Activated naive CD8-positive, alpha-beta T cell treated with anti-CD3 and anti-CD28 coated beads, Interleukin-2, amount 10 ng/mL, durations not matched to agents 7 days and 5 days (primary cell): ENCODE measurements at regions not wholly inside any gene's neighbourhood (a gene's known extent, or its start where the extent isn't known, plus 50 kb on each side); places are given as distances from the start of the nearest gene placed in this dataset.

ENCODE experiments used
- ATAC-seq: fragments of 150-1000 bp; cut with Tn5 transposase; one replicate; pipeline ENCODE4 v1.10.0; 2021; ENCODE audit warnings: low read depth, moderate library complexity
- POLR2A ChIA-PET: fragments of 350-600 bp; sonication (Branson Sonifier 250); formaldehyde crosslinking; loops from one replicate; lab custom pipeline; 2021; ENCODE audit warnings: antibody characterized with exemption; lab: Charles Lee
- DNase-seq: peaks from one replicate; pipeline ENCODE4 v3.0.0; 2021
- H3K27ac Mint-ChIP-seq: one replicate; pipeline ENCODE4 v1.8.0; 2022; ENCODE audit warnings: mild to moderate bottlenecking, mixed read lengths
- H3K27me3 Mint-ChIP-seq: one replicate; pipeline ENCODE4 v1.8.0; 2022; ENCODE audit warnings: mild to moderate bottlenecking, moderate library complexity, mixed read lengths
- H3K36me3 Mint-ChIP-seq: one replicate; pipeline ENCODE4 v1.8.0; 2021; ENCODE audit warnings: mild to moderate bottlenecking, mixed read lengths
- H3K4me1 Mint-ChIP-seq: one replicate; pipeline ENCODE4 v1.8.0; 2021; ENCODE audit warnings: mixed read lengths
- H3K4me3 Mint-ChIP-seq: one replicate; pipeline ENCODE4 v1.8.0; 2022; ENCODE audit warnings: mild to moderate bottlenecking, moderate library complexity, mixed read lengths
- H3K9me3 Mint-ChIP-seq: one replicate; pipeline ENCODE4 v1.8.0; 2021; ENCODE audit warnings: mixed read lengths

DNA sequence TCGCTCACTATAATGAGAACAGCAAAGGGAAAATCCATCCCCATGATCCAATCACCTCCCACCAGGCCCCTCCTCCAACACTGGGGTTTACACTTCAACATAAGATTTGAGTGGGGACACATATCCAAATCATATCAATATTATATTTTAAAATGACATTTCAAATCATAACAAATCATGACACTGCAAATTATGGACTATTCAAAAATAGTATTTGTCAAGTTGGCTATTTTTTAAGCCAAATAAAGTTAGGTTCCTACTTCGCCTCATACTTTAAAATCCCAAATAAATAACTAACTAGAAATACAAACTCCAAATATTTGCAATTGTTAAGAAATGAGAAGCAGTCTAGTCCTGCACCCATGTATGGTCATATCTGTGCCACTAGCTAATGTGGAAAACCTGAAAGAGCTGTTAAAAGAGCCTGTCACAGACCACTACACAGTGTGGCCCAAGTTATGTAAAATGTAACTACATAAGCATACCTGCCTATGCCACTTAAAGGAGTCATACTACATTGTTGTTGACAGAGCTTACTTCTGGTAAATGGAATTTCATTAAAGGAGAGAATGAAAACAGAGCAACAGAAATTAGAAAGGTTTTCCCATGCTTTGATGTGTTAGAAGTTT lies 334.7 kb upstream of the GULP1 start:
- H3K27ac Mint-ChIP-seq, result no peak overlapping the region
- no peak for DNase-seq
- POLR2A ChIA-PET, result no interaction called here
- peaks cover 7% of the 10 kb centered on the region for H3K9me3 Mint-ChIP-seq
- no peak overlapping the region for H3K4me3 Mint-ChIP-seq
- H3K36me3 Mint-ChIP-seq, result no peaks in the 10 kb centered on the region
- peaks cover 9% of the 10 kb centered on the region for H3K4me1 Mint-ChIP-seq
- no peak for ATAC-seq
- H3K27me3 Mint-ChIP-seq, result peaks cover 2% of the 10 kb centered on the region

DNA sequence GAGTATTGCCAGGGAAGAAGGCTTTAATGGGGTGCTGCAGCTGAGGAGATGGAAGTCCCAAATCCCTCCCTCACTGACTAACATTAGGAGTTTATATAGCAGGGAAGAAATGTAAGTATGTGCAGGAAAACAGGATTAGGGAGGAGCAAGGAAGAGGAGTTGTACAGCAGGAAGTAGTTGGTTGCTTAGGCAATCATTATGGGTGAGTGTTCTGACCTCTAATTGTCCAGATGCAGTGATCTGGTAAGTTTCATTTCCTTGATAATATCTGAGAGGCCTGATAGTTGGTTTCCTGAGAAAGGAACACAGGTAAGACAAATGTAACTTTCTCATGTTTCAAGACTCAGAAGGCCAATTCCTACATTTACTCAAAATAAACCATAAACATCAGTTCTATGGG lies 331.9 kb upstream of the GULP1 start:
- H3K4me3 Mint-ChIP-seq, result no peak overlapping the region
- peaks cover 2% of the 10 kb centered on the region for H3K27me3 Mint-ChIP-seq
- peaks cover 2% of the 10 kb centered on the region for H3K9me3 Mint-ChIP-seq
- POLR2A ChIA-PET, result no interaction called here
- no peaks in the 10 kb centered on the region for H3K36me3 Mint-ChIP-seq
- no peak overlapping the region for H3K27ac Mint-ChIP-seq
- ATAC-seq, result no peak
- DNase-seq, result no peak
- H3K4me1 Mint-ChIP-seq, result peaks cover 9% of the 10 kb centered on the region

DNA sequence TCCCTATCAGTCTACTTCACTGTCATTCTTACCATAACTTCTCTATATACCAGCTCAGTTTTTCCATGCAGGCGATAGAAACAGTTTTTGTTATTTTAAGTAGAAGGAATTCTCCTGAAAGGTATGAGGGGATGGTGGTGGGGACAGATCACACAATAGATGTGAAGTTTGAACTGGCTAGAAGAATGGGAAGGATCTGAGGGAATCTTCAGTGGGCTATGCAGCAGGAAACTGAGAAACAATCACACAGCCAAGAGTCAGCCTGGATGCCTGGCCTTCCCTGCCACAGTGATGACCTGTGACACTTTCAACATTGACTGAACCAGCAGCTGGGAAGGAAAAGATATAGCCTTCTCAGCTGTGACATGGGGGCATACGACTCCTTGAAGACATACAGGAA lies 329.1 kb upstream of the GULP1 start:
- no peak overlapping the region for H3K27ac Mint-ChIP-seq
- H3K4me1 Mint-ChIP-seq, result peaks cover 9% of the 10 kb centered on the region
- H3K27me3 Mint-ChIP-seq, result no peaks in the 10 kb centered on the region
- DNase-seq (no peak), ATAC-seq (no peak)
- no peak overlapping the region for H3K4me3 Mint-ChIP-seq
- no peaks in the 10 kb centered on the region for H3K36me3 Mint-ChIP-seq
- POLR2A ChIA-PET, result no interaction called here
- H3K9me3 Mint-ChIP-seq, result peaks cover 2% of the 10 kb centered on the region

DNA sequence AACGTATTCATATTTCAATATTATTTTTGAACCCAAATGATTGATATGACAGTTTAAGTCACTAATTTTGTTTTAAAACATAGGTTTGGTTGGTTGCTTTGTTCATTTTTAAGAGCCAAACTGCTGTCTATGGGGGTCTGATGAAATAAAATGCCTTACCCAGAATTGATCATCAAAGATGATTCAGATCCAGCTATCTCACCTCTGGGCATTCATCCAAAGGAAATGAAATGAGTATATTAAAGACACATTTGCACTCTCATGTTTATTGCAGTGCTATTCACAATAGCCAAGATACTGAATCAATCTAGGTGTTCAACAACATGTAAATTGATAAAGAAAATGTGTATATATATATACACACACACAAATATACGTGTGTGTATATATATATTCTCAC lies 326.9 kb upstream of the GULP1 start:
- DNase-seq (no peak), ATAC-seq (no peak)
- H3K9me3 Mint-ChIP-seq, result peaks cover under 1% of the 10 kb centered on the region
- no peaks in the 10 kb centered on the region for H3K36me3 Mint-ChIP-seq
- no peak overlapping the region for H3K4me3 Mint-ChIP-seq
- peaks cover 7% of the 10 kb centered on the region for H3K4me1 Mint-ChIP-seq
- POLR2A ChIA-PET, result no interaction called here
- no peak overlapping the region for H3K27ac Mint-ChIP-seq
- H3K27me3 Mint-ChIP-seq, result no peaks in the 10 kb centered on the region

DNA sequence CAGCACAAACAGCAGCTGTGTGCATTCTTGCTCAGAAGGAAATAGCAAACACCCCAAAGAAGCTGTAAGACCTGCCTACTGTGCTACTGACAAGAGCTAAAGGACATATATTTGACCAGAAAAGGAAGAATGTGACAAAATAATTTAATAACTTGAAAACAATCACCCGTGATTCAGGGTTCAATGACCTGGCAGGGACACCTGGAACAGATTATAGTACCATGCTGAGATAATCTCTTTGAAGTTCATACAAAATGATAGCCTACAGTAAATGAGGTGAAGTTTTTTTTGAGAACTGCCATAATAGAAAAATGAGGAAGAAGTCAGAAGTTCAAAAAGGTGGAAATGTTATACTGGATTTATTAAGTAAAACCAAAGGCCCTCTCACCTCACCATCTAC lies 324.8 kb upstream of the GULP1 start:
- Mint-ChIP-seq H3K27ac (no peak overlapping the region), H3K36me3 (no peaks in the 10 kb centered on the region), H3K4me1 (no peaks in the 10 kb centered on the region), H3K27me3 (no peaks in the 10 kb centered on the region), H3K9me3 (no peaks in the 10 kb centered on the region), H3K4me3 (no peak overlapping the region)
- DNase-seq, result no peak
- ATAC-seq, result no peak
- POLR2A ChIA-PET, result no interaction called here

DNA sequence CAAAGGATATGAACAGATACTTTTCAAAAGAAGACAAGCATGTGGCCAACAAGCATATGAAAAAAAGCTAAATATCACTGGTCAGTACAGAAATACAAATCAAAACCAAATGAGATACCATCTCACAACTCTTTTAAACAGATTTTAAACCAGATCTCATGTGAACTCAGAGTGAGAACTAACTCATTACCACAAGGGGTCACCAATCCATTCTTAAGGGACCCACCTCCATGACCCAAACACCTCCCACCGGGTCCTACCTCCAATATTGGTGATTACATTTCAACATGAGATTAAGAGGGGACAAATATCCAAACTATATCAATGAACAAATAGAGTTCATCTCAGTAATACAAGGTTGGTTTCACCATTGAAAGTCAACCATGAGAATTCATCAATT lies 319.8 kb upstream of the GULP1 start:
- Mint-ChIP-seq H3K4me3 (no peak overlapping the region), H3K27ac (no peak overlapping the region), H3K27me3 (no peaks in the 10 kb centered on the region), H3K4me1 (no peaks in the 10 kb centered on the region), H3K9me3 (no peaks in the 10 kb centered on the region), H3K36me3 (no peaks in the 10 kb centered on the region)
- DNase-seq (no peak), ATAC-seq (no peak)
- POLR2A ChIA-PET, result no interaction called here

DNA sequence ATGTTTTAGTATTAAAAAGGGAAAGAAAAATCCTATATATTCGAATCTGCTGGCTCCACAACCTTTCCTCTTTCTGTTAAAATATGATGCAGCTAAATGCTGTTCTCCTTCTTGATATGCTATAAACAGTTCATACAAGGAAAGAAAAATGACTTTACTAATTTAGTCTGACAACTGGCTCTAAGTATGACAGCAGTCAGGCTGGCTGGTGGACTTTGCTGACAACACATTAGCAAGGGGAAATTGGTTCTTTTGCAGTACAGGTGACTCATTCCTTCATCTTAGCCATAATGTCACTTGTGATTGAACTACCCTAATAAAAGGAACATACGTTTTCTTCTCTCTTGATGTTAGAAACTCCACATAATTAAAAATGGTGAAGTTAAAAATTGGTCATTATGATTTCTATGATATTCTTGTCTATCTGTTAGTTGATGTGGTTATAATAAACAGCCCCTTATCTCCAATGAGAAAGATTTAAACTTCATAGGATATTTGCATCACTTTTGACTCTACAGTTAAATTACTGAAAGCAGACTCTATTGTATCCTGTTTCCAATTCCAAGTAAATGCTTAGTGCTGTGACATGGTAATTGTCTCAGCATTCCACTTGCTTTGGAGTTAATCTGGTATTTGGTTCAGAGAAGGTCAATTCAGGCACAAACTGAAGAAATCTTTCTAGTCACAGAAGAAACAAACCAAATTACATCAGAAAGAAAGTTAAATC lies 315.3 kb upstream of the GULP1 start:
- H3K4me3 Mint-ChIP-seq, result no peak overlapping the region
- no peaks in the 10 kb centered on the region for H3K27me3 Mint-ChIP-seq
- no peak for DNase-seq
- ATAC-seq, result no peak
- no peaks in the 10 kb centered on the region for H3K36me3 Mint-ChIP-seq
- POLR2A ChIA-PET, result no interaction called here
- H3K27ac Mint-ChIP-seq, result no peak overlapping the region
- H3K4me1 Mint-ChIP-seq, result no peaks in the 10 kb centered on the region
- H3K9me3 Mint-ChIP-seq, result no peaks in the 10 kb centered on the region

DNA sequence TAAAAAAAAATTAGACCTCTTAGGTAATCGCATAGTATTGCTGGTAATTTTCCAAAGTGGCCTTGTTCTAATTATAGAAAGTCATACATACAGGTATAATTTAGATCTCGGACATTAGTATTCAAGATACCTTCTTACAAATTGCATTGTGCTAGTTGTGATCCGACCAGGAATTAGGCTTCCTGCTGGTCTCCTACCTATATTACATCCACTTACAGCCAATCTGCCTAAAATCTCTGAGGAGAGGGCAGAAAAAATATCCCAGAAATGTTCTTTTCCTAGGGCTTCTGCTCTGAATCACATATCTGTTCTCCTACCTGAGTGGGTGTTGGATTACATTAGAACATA lies 314.7 kb upstream of the GULP1 start:
- no peak for ATAC-seq
- POLR2A ChIA-PET, result no interaction called here
- DNase-seq, result no peak
- Mint-ChIP-seq H3K27me3 (no peaks in the 10 kb centered on the region), H3K9me3 (no peaks in the 10 kb centered on the region), H3K27ac (no peak overlapping the region), H3K4me3 (no peak overlapping the region), H3K36me3 (no peaks in the 10 kb centered on the region), H3K4me1 (no peaks in the 10 kb centered on the region)

DNA sequence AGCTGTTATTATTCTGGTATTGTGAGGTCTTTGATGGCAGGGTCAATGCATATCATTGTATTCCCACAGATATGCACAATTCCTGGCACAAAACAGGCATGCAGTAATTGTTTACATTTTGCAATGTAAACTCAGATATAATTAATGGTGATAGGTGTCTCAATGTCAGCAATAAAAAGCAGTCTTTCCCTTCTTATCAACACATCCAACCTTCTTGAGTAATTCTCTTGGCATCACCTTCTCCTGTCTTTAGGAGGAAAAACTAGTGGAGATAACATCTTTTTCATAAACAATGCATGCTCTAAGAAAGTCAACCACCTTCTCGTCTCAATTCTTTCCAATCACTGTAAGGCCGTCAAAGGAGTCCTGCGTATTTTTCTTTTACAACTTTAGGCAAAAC lies 313.3 kb upstream of the GULP1 start:
- ATAC-seq, result no peak
- no peak overlapping the region for H3K4me3 Mint-ChIP-seq

DNA sequence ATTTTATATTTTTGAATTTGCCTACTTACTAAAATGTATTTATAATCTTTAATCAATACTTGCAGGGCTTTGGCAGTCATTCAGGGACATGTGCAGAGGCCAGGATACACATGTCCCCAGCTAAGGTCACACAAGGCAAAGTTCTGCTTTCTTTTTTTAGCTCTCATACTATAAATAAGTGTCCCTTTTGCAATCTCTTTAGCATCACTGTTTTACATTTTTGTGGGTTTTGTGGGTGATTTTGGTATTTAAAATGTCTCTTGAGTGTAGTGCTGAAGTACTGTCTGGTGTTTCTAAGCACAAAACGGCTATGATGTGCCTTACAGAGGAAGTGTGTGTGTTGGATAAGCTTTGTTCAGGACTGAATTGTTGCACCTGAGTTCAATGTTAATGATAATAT lies 309.0 kb upstream of the GULP1 start:
- DNase-seq (no peak), ATAC-seq (peak; percentile 54)
- Mint-ChIP-seq H3K27me3 (no peaks in the 10 kb centered on the region), H3K4me3 (peak overlapping the region; percentile 32), H3K4me1 (peaks cover 6% of the 10 kb centered on the region), H3K27ac (no peak overlapping the region), H3K36me3 (no peaks in the 10 kb centered on the region), H3K9me3 (no peaks in the 10 kb centered on the region)
- POLR2A ChIA-PET, result no interaction called here

More for the DNA sequence above, 313.3 kb upstream of the GULP1 start:
- H3K27ac Mint-ChIP-seq, result no peak overlapping the region
- H3K36me3 Mint-ChIP-seq, result no peaks in the 10 kb centered on the region
- POLR2A ChIA-PET, result no interaction called here
- H3K4me1 Mint-ChIP-seq, result peaks cover 2% of the 10 kb centered on the region
- H3K9me3 Mint-ChIP-seq, result no peaks in the 10 kb centered on the region
- no peak for DNase-seq
- H3K27me3 Mint-ChIP-seq, result no peaks in the 10 kb centered on the region

DNA sequence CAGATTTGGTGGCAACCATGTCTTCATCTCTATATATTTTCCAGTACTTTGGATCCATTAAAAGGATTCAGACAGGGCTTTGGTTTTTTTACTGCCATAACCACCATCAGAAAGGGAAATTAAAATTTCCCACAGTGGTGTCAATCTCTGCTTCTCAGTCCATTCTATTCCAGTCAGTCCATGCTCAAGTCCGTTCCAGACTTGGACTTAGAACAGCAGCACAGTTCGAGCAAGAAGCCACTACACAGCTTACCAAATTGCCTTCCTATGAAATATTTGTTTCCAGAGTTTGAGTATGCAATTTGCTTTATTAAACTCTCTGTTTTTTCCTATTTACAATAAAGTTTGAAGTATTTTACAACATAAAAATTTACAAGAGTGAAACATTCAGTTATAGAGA lies 306.5 kb upstream of the GULP1 start:
- DNase-seq (no peak), ATAC-seq (no peak)
- no peaks in the 10 kb centered on the region for H3K36me3 Mint-ChIP-seq

DNA sequence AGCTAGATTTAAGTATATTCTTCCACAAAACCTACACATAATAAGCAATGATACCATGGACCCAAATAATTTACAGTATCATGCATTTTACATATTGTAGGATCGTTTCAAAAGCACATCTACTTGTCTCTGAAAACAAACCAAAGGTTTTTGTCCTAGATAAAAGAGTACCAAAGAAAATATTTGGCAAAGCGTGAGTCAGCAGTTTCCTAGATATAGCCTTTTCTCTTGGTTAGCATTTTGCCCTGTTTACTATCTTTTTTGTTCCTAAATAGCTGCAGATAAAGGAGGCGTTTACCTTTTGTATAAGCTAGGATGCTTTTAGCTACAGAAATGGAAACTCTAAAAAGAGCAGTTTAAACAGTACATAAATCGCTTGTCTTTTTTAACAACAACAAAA lies 305.8 kb upstream of the GULP1 start:
- POLR2A ChIA-PET, result no interaction called here
- no peak for DNase-seq
- ATAC-seq, result no peak
- H3K4me1 Mint-ChIP-seq, result peaks cover 24% of the 10 kb centered on the region
- no peak overlapping the region for H3K4me3 Mint-ChIP-seq
- H3K27ac Mint-ChIP-seq, result no peak overlapping the region
- no peaks in the 10 kb centered on the region for H3K9me3 Mint-ChIP-seq
- H3K36me3 Mint-ChIP-seq, result no peaks in the 10 kb centered on the region
- H3K27me3 Mint-ChIP-seq, result no peaks in the 10 kb centered on the region

More for the DNA sequence above, 306.5 kb upstream of the GULP1 start:
- no peaks in the 10 kb centered on the region for H3K27me3 Mint-ChIP-seq
- H3K9me3 Mint-ChIP-seq, result no peaks in the 10 kb centered on the region
- H3K4me1 Mint-ChIP-seq, result peaks cover 21% of the 10 kb centered on the region
- POLR2A ChIA-PET, result no interaction called here
- no peak overlapping the region for H3K27ac Mint-ChIP-seq
- no peak overlapping the region for H3K4me3 Mint-ChIP-seq

DNA sequence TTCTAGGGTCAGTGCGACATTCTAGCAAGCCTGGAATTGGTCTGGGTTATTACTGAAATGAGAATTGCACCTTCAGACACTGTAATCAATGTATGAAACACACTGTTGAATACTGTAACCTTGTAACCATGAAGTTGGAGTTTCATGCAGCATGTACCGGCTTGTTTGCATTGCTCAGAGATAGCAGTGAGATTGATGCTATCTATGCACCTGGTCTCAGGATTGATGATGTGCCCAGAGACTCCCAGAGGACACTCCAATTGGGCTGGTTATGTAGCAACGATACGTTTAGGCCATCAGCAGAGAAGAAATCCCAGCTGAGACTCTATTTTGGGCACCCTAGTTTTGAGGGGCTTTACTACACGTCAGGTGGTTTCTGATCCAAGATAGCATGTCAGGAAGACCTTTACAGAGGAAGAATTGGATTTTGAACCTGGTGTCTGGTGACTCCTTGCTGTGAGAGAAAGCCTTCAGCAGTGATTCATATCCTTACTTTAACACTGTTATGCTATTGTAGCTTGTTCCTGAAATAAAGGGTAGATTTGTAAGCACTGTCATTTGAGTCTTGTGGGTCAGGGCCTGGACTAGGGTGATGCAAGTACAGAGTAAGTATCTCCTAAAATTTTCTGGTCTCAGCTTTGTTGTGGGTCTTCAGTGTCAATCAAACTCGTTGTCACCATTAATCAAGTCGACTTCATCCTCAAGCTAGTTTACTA lies 305.1 kb upstream of the GULP1 start:
- Mint-ChIP-seq H3K4me1 (peaks cover 24% of the 10 kb centered on the region), H3K4me3 (no peak overlapping the region), H3K9me3 (no peaks in the 10 kb centered on the region), H3K27ac (no peak overlapping the region), H3K36me3 (no peaks in the 10 kb centered on the region), H3K27me3 (no peaks in the 10 kb centered on the region)
- POLR2A ChIA-PET, result no interaction called here
- DNase-seq (no peak), ATAC-seq (no peak)

DNA sequence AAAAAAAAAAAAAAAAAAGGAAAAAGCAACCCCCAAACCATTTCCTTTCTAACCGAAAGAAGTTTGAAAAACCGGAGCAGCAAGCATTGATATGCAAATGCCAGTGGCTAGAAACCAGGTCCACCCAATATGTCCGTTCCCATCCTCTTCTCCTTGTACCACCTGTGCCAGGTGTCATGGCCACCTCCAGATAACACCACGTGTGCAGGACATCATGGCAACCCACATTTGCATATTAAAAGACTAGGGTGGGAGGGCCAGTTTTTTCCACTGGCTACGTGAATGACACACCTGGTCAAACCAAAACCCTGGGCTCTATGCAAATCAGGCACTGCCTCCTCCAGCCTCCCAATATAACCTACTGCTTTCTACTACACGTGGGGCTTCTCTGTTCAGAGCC lies 303.3 kb upstream of the GULP1 start:
- peak overlapping the region; percentile 70 for H3K4me3 Mint-ChIP-seq
- H3K36me3 Mint-ChIP-seq, result no peaks in the 10 kb centered on the region
- POLR2A ChIA-PET, result no interaction called here
- peak; percentile 24 for ATAC-seq
- H3K27ac Mint-ChIP-seq, result peak overlapping the region; percentile 47
- peaks cover 27% of the 10 kb centered on the region for H3K4me1 Mint-ChIP-seq
- peaks cover 2% of the 10 kb centered on the region for H3K27me3 Mint-ChIP-seq
- no peak for DNase-seq
- no peaks in the 10 kb centered on the region for H3K9me3 Mint-ChIP-seq
